Endothelial cell of umbilical vein (primary cell): ENCODE measurements at regions not wholly inside any gene's neighbourhood (a gene's known extent, or its start where the extent isn't known, plus 50 kb on each side); places are given as distances from the start of the nearest gene placed in this dataset.

ENCODE experiments used
- BruUV-seq: library from RNA; stranded (reverse); fragments of 400-500 nt; replicated peaks from 2 replicates; lab custom pipeline; 2021; lab: Mats Ljungman, UMichigan
- CTCF ChIA-PET: fragments of 300-600, 350-600 bp; sonication (Branson Sonifier 250); formaldehyde crosslinking; loops from one replicate; lab custom pipeline; 2021; ENCODE audit warnings: antibody characterized with exemption, inconsistent platforms; lab: Charles Lee
- POLR2A ChIA-PET: fragments of 300-600, 350-600 bp; sonication (Branson Sonifier 250); formaldehyde crosslinking; loops from one replicate; lab custom pipeline; 2021; ENCODE audit warnings: antibody characterized with exemption, inconsistent platforms; lab: Charles Lee
- DNase-seq: peaks from one replicate; pipeline ENCODE4 v3.0.0-alpha.2; 2011; ENCODE audit warnings: low read depth, low spot score
- FAIRE-seq: peaks from 2 replicates; lab custom pipeline; 2011; peaks lifted over from hg19 to GRCh38; lab: Jason Lieb, UNC
- H2AFZ ChIP-seq: 2 replicates; pipeline ENCODE4 v1.6.0; 2012; ENCODE audit warnings: low read depth, low read length, control low read depth, inconsistent platforms
- H3K27ac ChIP-seq: 2 replicates; pipeline ENCODE4 v1.5.1; 2011; ENCODE audit warnings: low read depth, mild to moderate bottlenecking, control low read depth, low read length, moderate library complexity; ENCODE audit not compliant: insufficient read depth
- H3K27me3 ChIP-seq, 2 experiments: 2 replicates each; pipeline versions ENCODE4 v1.6.0 to v1.6.1; 2011; ENCODE audit warnings: low read length in 2 of 2, mixed read lengths in 1 of 2; ENCODE audit not compliant: control insufficient read depth in 2 of 2, insufficient read depth in 2 of 2
- H3K36me3 ChIP-seq, 2 experiments: 2 replicates in 1 of 2; 3 replicates in 1 of 2; pipeline ENCODE4 v1.5.1; 2011; ENCODE audit warnings: low read length in 2 of 2, mild to moderate bottlenecking in 1 of 2, moderate library complexity in 1 of 2; ENCODE audit not compliant: control insufficient read depth in 2 of 2, insufficient read depth in 2 of 2; ENCODE audit errors: extremely low read depth in 1 of 2
- H3K4me1 ChIP-seq: 3 replicates; pipeline ENCODE4 v1.5.1; 2011; ENCODE audit warnings: mild to moderate bottlenecking, low read length; ENCODE audit not compliant: control insufficient read depth, insufficient read depth; ENCODE audit errors: extremely low read depth
- H3K4me2 ChIP-seq: 2 replicates; pipeline ENCODE4 v1.6.1; 2011; ENCODE audit warnings: low read length, control low read depth, mixed read lengths; ENCODE audit not compliant: insufficient read depth
- H3K4me3 ChIP-seq, 3 experiments: fragments of 200-600 bp in 1 of 3; sonication (generic), shearing (Covaris generic) in 1 of 3; replicated peaks in 1 of 3; 2 replicates each; pipeline ENCODE4 v1.5.1; 2011 to 2016; ENCODE audit warnings: control low read depth in 3 of 3, low read length in 3 of 3, mild to moderate bottlenecking in 2 of 3, inconsistent platforms in 1 of 3, low read depth in 1 of 3, moderate library complexity in 1 of 3; ENCODE audit not compliant: insufficient read depth in 1 of 3
- H3K79me2 ChIP-seq: 2 replicates; pipeline ENCODE4 v1.6.0; 2012; ENCODE audit warnings: low read length, inconsistent platforms; ENCODE audit not compliant: control insufficient read depth, insufficient read depth
- H3K9ac ChIP-seq: replicated peaks from 2 replicates; pipeline ENCODE3; 2011; ENCODE audit warnings: low read length, control low read depth; ENCODE audit not compliant: insufficient read depth; ENCODE audit errors: extremely low read depth
- H3K9me1 ChIP-seq: replicated peaks from 3 replicates; pipeline ENCODE4 v1.6.0; 2011; ENCODE audit warnings: mild to moderate bottlenecking, low read length; ENCODE audit not compliant: control insufficient read depth, insufficient read depth; ENCODE audit errors: extremely low read depth
- H3K9me3 ChIP-seq: replicated peaks from 2 replicates; pipeline ENCODE4 v1.5.1; 2012; ENCODE audit warnings: low read length, inconsistent platforms; ENCODE audit not compliant: control insufficient read depth, insufficient read depth
- H4K20me1 ChIP-seq: replicated peaks from 2 replicates; pipeline ENCODE3; 2011; ENCODE audit warnings: mild to moderate bottlenecking, low read length; ENCODE audit not compliant: control insufficient read depth, insufficient read depth; ENCODE audit errors: extremely low read depth
- CTCF ChIP-seq, 2 donors: IDR thresholded peaks; 1 replicate in 1 of 2; 2 replicates in 1 of 2; pipeline ENCODE4 v1.5.1; 2011; ENCODE audit warnings: low read length in 2 of 2, mild to moderate bottlenecking in 2 of 2, moderate library complexity in 2 of 2, control low read depth in 1 of 2, inconsistent platforms in 1 of 2, low read depth in 1 of 2; ENCODE audit not compliant: insufficient read depth in 1 of 2; ENCODE audit errors: extremely low read depth in 1 of 2
- EZH2 ChIP-seq: IDR thresholded peaks from 2 replicates; pipeline ENCODE4 v1.6.1; 2012; ENCODE audit warnings: borderline replicate concordance, low read depth, mild to moderate bottlenecking, moderate library complexity, low read length, inconsistent platforms; ENCODE audit not compliant: severe bottlenecking
- FOS ChIP-seq: IDR thresholded peaks from 2 replicates; pipeline ENCODE4 v1.6.1; 2011; ENCODE audit warnings: mild to moderate bottlenecking, low read length, moderate library complexity, borderline replicate concordance; ENCODE audit not compliant: insufficient read depth
- GATA2 ChIP-seq: IDR thresholded peaks from 2 replicates; pipeline ENCODE4 v1.7.0; 2011; ENCODE audit warnings: low read depth, mild to moderate bottlenecking, moderate library complexity, mixed read lengths, low read length; ENCODE audit not compliant: insufficient read length, insufficient read depth
- JUN ChIP-seq: IDR thresholded peaks from 2 replicates; pipeline ENCODE4 v1.6.1; 2011; ENCODE audit warnings: borderline replicate concordance, low read depth; ENCODE audit not compliant: insufficient read length, insufficient read depth
- MYC ChIP-seq: IDR thresholded peaks from one replicate; pipeline ENCODE4 v1.6.1; 2011; ENCODE audit warnings: mild to moderate bottlenecking, low read depth, low read length
- POLR2A ChIP-seq: IDR thresholded peaks from 2 replicates; pipeline ENCODE4 v1.6.1; 2012; ENCODE audit warnings: low read depth, mild to moderate bottlenecking, control low read depth, low read length
- POLR2AphosphoS5 ChIP-seq: IDR thresholded peaks from 2 replicates; pipeline ENCODE4 v1.6.1; 2012; ENCODE audit warnings: low read depth, mild to moderate bottlenecking, control low read depth, low read length, moderate library complexity; ENCODE audit not compliant: insufficient read depth
- dilution Hi-C: fragments of 300-500 bp; cut with MboI; formaldehyde crosslinking; loops from one replicate; pipeline ENCODE4 v1.15.0; 2019; ENCODE audit warnings: low sequenced_read_pairs; ENCODE audit not compliant: extremely low pct_ligation_motif_present
- intact Hi-C: fragments of 100-400 bp; cut with micrococcal nuclease; formaldehyde crosslinking; loops from one replicate; pipeline ENCODE4 v1.10.0; 2022
- TF ChIP-seq, protein P1 (sequence below): IDR thresholded peaks from 2 replicates; pipeline ENCODE4 v1.6.1; 2011; ENCODE audit not compliant: insufficient read depth, insufficient read length

- no peaks in the 10 kb centered on the region for H3K36me3 ChIP-seq
- ChIA-PET CTCF (interaction anchor here (1.0 kb wide), 1 partner anchor 10 kb away, joined by 3 read pairs; no protein-coding TSS in a partner anchor), POLR2A (no interaction called here)
- intact Hi-C loops: no loop called here
- DNase-seq (no peak), FAIRE-seq (no peak)
- no peak overlapping the region for H3K27ac ChIP-seq
- H3K4me2 ChIP-seq: no peak overlapping the region
- H3K27me3 ChIP-seq: peaks cover 8 to 23% of the 10 kb centered on the region in 2 experiments
- no peaks in the 10 kb centered on the region for H3K4me1 ChIP-seq
- no peaks in the 10 kb centered on the region for H3K9me1 ChIP-seq
- no peaks in the 10 kb centered on the region for H3K9me3 ChIP-seq
- peak overlapping the region; percentile 28 for H2AFZ ChIP-seq
- no peaks in the 10 kb centered on the region for H4K20me1 ChIP-seq
- no peak for TF ChIP-seq FOS
- no peak for TF ChIP-seq JUN
- TF ChIP-seq CTCF (IDR thresholded peaks at IDR 0.05; ENCODE audit: extremely low read depth in 1 of 2, insufficient read depth in 1 of 2, low read depth in 1 of 2, low read length in 2 of 2): no peak
- no peak for TF ChIP-seq EZH2
- no peak for TF ChIP-seq POLR2AphosphoS5
- TF ChIP-seq POLR2A: no peak
- TF ChIP-seq, protein P1, sequence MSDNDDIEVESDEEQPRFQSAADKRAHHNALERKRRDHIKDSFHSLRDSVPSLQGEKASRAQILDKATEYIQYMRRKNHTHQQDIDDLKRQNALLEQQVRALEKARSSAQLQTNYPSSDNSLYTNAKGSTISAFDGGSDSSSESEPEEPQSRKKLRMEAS: no peak
- no peak for TF ChIP-seq MYC
- no peak for TF ChIP-seq GATA2
- no peak overlapping the region for H3K9ac ChIP-seq
- dilution Hi-C loops: no loop called here
- no peaks in the 10 kb centered on the region for H3K79me2 ChIP-seq
- no peak overlapping the region for H3K4me3 ChIP-seq
- BruUV-seq: no TSS peak
Observed at GRCh38 chr10:28925121-28925663, 247.9 kb downstream of the BAMBI start.
